GM06990 (cell line): ENCODE measurements at regions not wholly inside any gene's neighbourhood (a gene's known extent, or its start where the extent isn't known, plus 50 kb on each side); places are given as distances from the start of the nearest gene placed in this dataset.

ENCODE experiments used
- DNase-seq: peaks from one replicate; pipeline ENCODE4 v3.0.0-alpha.2; 2011; ENCODE audit not compliant: insufficient read length; ENCODE audit errors: extremely low read depth
- H3K27me3 ChIP-seq: replicated peaks from 2 replicates; pipeline ENCODE4 v1.6.0; 2011; ENCODE audit warnings: low read length; ENCODE audit not compliant: control insufficient read depth, insufficient read depth
- H3K36me3 ChIP-seq: 2 replicates; pipeline ENCODE4 v1.5.1; 2011; ENCODE audit warnings: low read length; ENCODE audit not compliant: control insufficient read depth, insufficient read depth
- H3K4me3 ChIP-seq: replicated peaks from 2 replicates; pipeline ENCODE4 v1.5.1; 2011; ENCODE audit warnings: low read depth, mild to moderate bottlenecking, control low read depth, low read length
- TF ChIP-seq, protein P1 (sequence below): IDR thresholded peaks from 2 replicates; pipeline ENCODE4 v1.5.1; 2011; ENCODE audit warnings: low read length, control low read depth, mild to moderate bottlenecking, inconsistent platforms; ENCODE audit not compliant: insufficient read depth, poor library complexity, severe bottlenecking

DNA sequence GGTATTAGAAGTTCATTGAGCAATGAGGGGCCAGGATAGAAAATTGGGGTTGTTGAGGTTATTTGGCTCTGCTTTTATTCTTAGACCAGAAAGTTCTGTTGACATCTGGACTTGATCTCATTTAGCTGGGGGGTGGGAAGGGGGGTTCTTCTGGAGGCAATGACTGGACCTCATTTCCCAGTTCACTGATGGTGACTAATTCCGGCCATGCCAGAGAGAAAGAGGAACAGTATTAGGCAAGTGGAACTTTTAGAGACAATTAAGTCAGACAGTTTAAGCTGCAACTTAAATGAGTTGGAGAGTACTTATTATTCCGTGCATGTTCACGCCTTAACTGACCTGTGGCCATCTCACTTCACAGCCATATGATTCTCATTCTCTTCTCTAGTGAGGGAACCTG lies 512.5 kb downstream of the REEP3 start:
- TF ChIP-seq, protein P1, sequence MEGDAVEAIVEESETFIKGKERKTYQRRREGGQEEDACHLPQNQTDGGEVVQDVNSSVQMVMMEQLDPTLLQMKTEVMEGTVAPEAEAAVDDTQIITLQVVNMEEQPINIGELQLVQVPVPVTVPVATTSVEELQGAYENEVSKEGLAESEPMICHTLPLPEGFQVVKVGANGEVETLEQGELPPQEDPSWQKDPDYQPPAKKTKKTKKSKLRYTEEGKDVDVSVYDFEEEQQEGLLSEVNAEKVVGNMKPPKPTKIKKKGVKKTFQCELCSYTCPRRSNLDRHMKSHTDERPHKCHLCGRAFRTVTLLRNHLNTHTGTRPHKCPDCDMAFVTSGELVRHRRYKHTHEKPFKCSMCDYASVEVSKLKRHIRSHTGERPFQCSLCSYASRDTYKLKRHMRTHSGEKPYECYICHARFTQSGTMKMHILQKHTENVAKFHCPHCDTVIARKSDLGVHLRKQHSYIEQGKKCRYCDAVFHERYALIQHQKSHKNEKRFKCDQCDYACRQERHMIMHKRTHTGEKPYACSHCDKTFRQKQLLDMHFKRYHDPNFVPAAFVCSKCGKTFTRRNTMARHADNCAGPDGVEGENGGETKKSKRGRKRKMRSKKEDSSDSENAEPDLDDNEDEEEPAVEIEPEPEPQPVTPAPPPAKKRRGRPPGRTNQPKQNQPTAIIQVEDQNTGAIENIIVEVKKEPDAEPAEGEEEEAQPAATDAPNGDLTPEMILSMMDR = no peak
- no peak for DNase-seq
- Histone ChIP-seq H3K4me3 (no peak overlapping the region), H3K36me3 (no peaks in the 10 kb centered on the region), H3K27me3 (no peaks in the 10 kb centered on the region; the same call in 1 of the 2 replicates)

DNA sequence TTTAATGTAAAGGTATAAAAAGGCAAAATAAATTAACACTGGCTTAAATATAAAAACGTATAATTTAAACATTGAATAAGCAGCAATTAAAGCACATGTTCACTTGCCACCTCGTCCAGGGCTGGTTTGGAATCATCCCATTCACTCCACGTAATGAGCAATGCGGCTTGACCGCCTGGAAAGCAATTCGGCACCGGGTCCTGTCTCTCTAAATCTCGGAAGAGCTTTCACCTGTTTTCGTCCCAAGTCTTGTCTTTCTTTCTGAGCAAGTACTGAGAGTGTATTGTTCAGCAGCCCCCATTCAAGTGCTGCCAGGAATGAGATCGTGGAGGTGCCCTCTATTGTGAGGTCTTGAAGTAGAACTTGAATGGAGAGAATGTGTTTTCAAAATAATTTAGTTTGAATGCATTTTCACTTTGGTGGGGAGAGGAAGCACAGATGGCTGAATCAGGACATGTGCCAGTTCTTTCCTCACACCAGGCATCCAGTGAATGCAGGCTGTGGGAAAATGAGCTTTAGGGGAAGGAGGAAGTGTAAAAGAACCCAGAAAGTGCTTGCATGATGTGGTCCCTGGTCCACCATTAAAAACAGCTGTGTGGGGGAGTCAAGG lies 515.2 kb downstream of the REEP3 start:
- DNase-seq = no peak
- TF ChIP-seq, protein P1 = no peak
- no peaks in the 10 kb centered on the region; the same call in 1 of the 2 replicates for H3K27me3 ChIP-seq
- no peak overlapping the region for H3K4me3 ChIP-seq
- H3K36me3 ChIP-seq = no peaks in the 10 kb centered on the region

DNA sequence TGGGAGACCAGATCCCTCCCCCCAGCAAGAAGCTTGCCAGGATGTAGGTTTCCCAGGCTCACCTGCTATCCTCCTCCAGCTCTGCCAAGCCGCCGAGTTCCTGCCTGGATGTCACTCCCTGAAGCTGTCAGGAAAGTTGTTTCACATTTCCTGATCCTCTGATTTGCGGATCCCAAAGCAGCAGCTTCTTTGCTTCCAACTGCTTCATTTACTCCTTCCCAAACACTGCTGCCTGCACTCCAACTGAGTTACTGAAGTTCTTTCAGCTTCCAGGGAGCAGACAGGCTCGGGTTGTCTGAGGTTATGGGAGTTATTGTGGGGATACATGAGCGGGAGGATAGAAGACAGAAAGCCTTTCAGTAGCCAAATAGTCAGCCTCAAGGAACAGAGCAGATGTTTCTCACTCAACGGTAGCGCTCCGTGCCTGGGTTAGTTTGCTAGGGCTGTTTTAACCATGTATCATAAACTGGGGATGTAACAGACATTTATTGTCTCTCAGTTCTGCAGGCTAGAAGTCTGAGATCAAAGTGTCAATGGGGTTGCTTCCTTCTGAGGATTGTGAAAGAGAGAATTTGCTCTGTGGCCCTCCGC lies 516.0 kb downstream of the REEP3 start:
- no peaks in the 10 kb centered on the region; the same call in 1 of the 2 replicates for H3K27me3 ChIP-seq
- TF ChIP-seq, protein P1 = no peak
- H3K4me3 ChIP-seq = no peak overlapping the region
- no peaks in the 10 kb centered on the region for H3K36me3 ChIP-seq
- no peak for DNase-seq

DNA sequence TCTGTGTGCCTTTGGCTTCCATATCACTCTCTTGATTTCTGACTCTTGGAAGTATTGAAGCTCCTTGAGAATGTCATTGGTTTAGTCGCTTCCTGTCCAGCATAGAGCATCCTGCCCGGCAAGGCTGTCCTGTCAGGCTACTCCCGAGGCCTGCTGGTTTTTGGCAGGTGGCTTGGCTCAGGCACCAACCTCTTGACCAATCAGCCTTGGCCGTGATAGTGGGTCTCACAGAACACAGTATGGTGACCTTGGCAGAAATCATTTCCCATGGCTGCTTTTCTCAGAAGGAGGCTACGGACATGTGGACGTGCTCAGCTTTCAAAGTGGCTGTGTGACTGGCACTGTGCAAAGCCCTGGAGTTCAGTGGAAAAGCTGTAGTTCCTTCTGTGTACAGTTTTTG lies 516.9 kb downstream of the REEP3 start:
- Histone ChIP-seq H3K36me3 (no peaks in the 10 kb centered on the region), H3K27me3 (no peaks in the 10 kb centered on the region; the same call in 1 of the 2 replicates), H3K4me3 (no peak overlapping the region)
- TF ChIP-seq, protein P1 = no peak
- DNase-seq = no peak

DNA sequence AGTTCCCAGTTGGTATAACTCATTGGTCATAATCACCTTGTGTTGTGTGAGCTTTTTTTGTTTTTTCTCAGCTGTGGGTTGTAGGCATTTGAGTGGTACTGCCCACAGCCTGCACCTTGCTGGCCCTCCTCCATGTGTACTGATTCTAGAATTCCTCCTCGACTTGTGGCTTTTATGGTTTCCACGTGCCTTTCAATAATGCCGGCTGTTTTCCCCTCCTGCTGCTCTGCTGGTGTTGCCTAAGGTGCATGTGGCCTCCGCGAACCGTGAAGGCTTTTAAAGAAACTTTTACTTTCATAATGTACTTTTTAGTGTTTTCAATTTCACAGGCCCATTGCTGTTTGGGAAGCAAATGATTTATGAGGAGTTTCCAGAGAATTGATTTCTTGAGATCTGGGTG lies 518.0 kb downstream of the REEP3 start:
- TF ChIP-seq, protein P1 = no peak
- no peaks in the 10 kb centered on the region; the same call in 1 of the 2 replicates for H3K27me3 ChIP-seq
- H3K36me3 ChIP-seq = no peaks in the 10 kb centered on the region
- no peak for DNase-seq
- no peak overlapping the region for H3K4me3 ChIP-seq

DNA sequence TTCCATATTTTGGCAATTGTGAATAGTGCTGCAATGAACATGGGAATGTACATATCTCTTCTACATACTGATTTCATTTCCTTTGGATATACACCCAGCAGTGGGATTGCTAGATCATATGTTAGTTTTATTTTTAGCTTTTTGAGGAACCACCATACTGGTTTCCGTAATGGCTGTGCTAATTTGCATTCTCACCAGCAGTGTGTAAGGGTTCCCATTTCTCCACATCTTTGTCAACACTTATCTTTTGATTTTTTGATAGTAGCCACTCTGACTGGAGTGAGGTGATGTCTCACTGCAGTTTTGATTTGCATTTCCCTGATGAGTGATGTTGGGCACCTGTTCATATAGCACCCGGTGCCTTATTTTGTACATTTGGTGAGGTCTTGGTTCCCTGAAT lies 519.6 kb downstream of the REEP3 start:
- H3K36me3 ChIP-seq = no peaks in the 10 kb centered on the region
- no peak overlapping the region for H3K4me3 ChIP-seq
- TF ChIP-seq, protein P1 = no peak
- no peaks in the 10 kb centered on the region; the same call in 1 of the 2 replicates for H3K27me3 ChIP-seq
- DNase-seq = no peak
